ENCODE measurements at regions not wholly inside any gene's neighbourhood (a gene's known extent, or its start where the extent isn't known, plus 50 kb on each side); places are given as distances from the start of the nearest gene placed in this dataset.

GRCh38 chr1:239261521-239261920 lies 124.8 kb upstream of the CHRM3 start:
- Histone ChIP-seq H3K4me1 (ENCODE audit: insufficient read depth, low read length, poor library complexity, severe bottlenecking) (no peaks in the 10 kb centered on the region), H3K27me3 (ENCODE audit: insufficient read depth, low read length, poor library complexity, severe bottlenecking) (no peaks in the 10 kb centered on the region), H3K4me3 (ENCODE audit: low read length, poor library complexity, severe bottlenecking) (no peak overlapping the region), H3K9me2 (replicated peaks; ENCODE audit: low read depth, low read length) (no peaks in the 10 kb centered on the region), H4K20me1 (ENCODE audit: insufficient read depth, low read length, poor library complexity, severe bottlenecking) (no peaks in the 10 kb centered on the region), H3K79me2 (ENCODE audit: insufficient read depth, low read length) (no peaks in the 10 kb centered on the region), H3K4me2 (ENCODE audit: low read depth, low read length, poor library complexity, severe bottlenecking) (no peak overlapping the region), H3K9me3 (ENCODE audit: insufficient read depth, low read depth, low read length) (no peaks in the 10 kb centered on the region), H2AFZ (ENCODE audit: low read length) (no peak overlapping the region), H3F3A (ENCODE audit: low read depth) (no peaks in the 10 kb centered on the region), H3K9ac (ENCODE audit: low read depth, low read length, poor library complexity, severe bottlenecking) (no peak overlapping the region), H3K36me3 (ENCODE audit: insufficient read depth, low read length) (no peaks in the 10 kb centered on the region)
- TF ChIP-seq CTCF (conservative IDR thresholded peaks at IDR 0.05; ENCODE audit: low read length) (no peak), EZH2phosphoT487 (IDR thresholded peaks at IDR 0.05; ENCODE audit: borderline replicate concordance) (no peak)

GRCh38 chr1:239260842-239261241 lies 125.5 kb upstream of the CHRM3 start:
- Histone ChIP-seq H3K4me3 (ENCODE audit: low read length, poor library complexity, severe bottlenecking) (no peak overlapping the region), H2AFZ (ENCODE audit: low read length) (no peak overlapping the region), H3K4me2 (ENCODE audit: low read depth, low read length, poor library complexity, severe bottlenecking) (no peak overlapping the region), H3K36me3 (ENCODE audit: insufficient read depth, low read length) (no peaks in the 10 kb centered on the region), H3K79me2 (ENCODE audit: insufficient read depth, low read length) (no peaks in the 10 kb centered on the region), H3K27me3 (ENCODE audit: insufficient read depth, low read length, poor library complexity, severe bottlenecking) (no peaks in the 10 kb centered on the region), H3K4me1 (ENCODE audit: insufficient read depth, low read length, poor library complexity, severe bottlenecking) (no peaks in the 10 kb centered on the region), H3F3A (ENCODE audit: low read depth) (no peaks in the 10 kb centered on the region), H3K9me3 (ENCODE audit: insufficient read depth, low read depth, low read length) (no peaks in the 10 kb centered on the region), H3K9me2 (replicated peaks; ENCODE audit: low read depth, low read length) (no peaks in the 10 kb centered on the region), H3K9ac (ENCODE audit: low read depth, low read length, poor library complexity, severe bottlenecking) (no peak overlapping the region), H4K20me1 (ENCODE audit: insufficient read depth, low read length, poor library complexity, severe bottlenecking) (no peaks in the 10 kb centered on the region)
- no peak for TF ChIP-seq EZH2phosphoT487 (IDR thresholded peaks at IDR 0.05; ENCODE audit: borderline replicate concordance)
- TF ChIP-seq CTCF (conservative IDR thresholded peaks at IDR 0.05; ENCODE audit: low read length), result no peak

GRCh38 chr1:239255628-239256160 lies 130.7 kb upstream of the CHRM3 start:
- TF ChIP-seq CTCF (conservative IDR thresholded peaks at IDR 0.05; ENCODE audit: low read length) (no peak), EZH2phosphoT487 (IDR thresholded peaks at IDR 0.05; ENCODE audit: borderline replicate concordance) (no peak)
- no peaks in the 10 kb centered on the region for H3K4me1 ChIP-seq (ENCODE audit: insufficient read depth, low read length, poor library complexity, severe bottlenecking)
- no peaks in the 10 kb centered on the region for H3F3A ChIP-seq (ENCODE audit: low read depth)
- H3K79me2 ChIP-seq (ENCODE audit: insufficient read depth, low read length), result no peaks in the 10 kb centered on the region
- no peak overlapping the region for H3K4me2 ChIP-seq (ENCODE audit: low read depth, low read length, poor library complexity, severe bottlenecking)
- no peak overlapping the region for H3K4me3 ChIP-seq (ENCODE audit: low read length, poor library complexity, severe bottlenecking)
- no peak overlapping the region for H2AFZ ChIP-seq (ENCODE audit: low read length)
- H3K9me2 ChIP-seq (replicated peaks; ENCODE audit: low read depth, low read length), result no peaks in the 10 kb centered on the region
- no peaks in the 10 kb centered on the region for H3K9me3 ChIP-seq (ENCODE audit: insufficient read depth, low read depth, low read length)
- no peaks in the 10 kb centered on the region for H3K27me3 ChIP-seq (ENCODE audit: insufficient read depth, low read length, poor library complexity, severe bottlenecking)
- no peak overlapping the region for H3K9ac ChIP-seq (ENCODE audit: low read depth, low read length, poor library complexity, severe bottlenecking)
- H4K20me1 ChIP-seq (ENCODE audit: insufficient read depth, low read length, poor library complexity, severe bottlenecking), result no peaks in the 10 kb centered on the region
- no peaks in the 10 kb centered on the region for H3K36me3 ChIP-seq (ENCODE audit: insufficient read depth, low read length)
